Neural progenitor cell (in vitro differentiated cells): ENCODE measurements at regions not wholly inside any gene's neighbourhood (a gene's known extent, or its start where the extent isn't known, plus 50 kb on each side); places are given as distances from the start of the nearest gene placed in this dataset.

Experiments used
- DNase-seq: peaks from one replicate; pipeline ENCODE4 v3.0.0-alpha.2; 2016; ENCODE audit warnings: low spot score
- H2AFZ ChIP-seq: fragments of 200-600 bp; sonication (generic); replicated peaks from 2 replicates; pipeline ENCODE4 v1.6.1; 2016; ENCODE audit warnings: antibody characterized with exemption
- H3F3A ChIP-seq: fragments of 200-600 bp; sonication (generic); 2 replicates; pipeline ENCODE4 v1.6.1; 2016; ENCODE audit warnings: antibody characterized with exemption, low read depth
- H3K27ac ChIP-seq: fragments of 200-600 bp; sonication (generic); 2 replicates; pipeline ENCODE4 v1.5.1; 2016; ENCODE audit warnings: mild to moderate bottlenecking
- H3K27me3 ChIP-seq: fragments of 200-600 bp; sonication (generic); 2 replicates; pipeline ENCODE4 v1.6.1; 2016; ENCODE audit warnings: mild to moderate bottlenecking, moderate library complexity
- H3K36me3 ChIP-seq: fragments of 200-600 bp; sonication (generic); 2 replicates; pipeline ENCODE4 v1.5.1; 2016
- H3K4me1 ChIP-seq: fragments of 200-600 bp; sonication (generic); 2 replicates; pipeline ENCODE4 v1.6.1; 2016; ENCODE audit warnings: mixed run types
- H3K4me2 ChIP-seq: fragments of 200-600 bp; sonication (generic); 2 replicates; pipeline ENCODE4 v1.6.1; 2016
- H3K4me3 ChIP-seq: fragments of 200-600 bp; sonication (generic); 2 replicates; pipeline ENCODE4 v1.5.1; 2016
- H3K79me2 ChIP-seq: fragments of 200-600 bp; sonication (generic); 2 replicates; pipeline ENCODE4 v1.6.1; 2016; ENCODE audit warnings: low read depth
- H3K9ac ChIP-seq: fragments of 200-600 bp; sonication (generic); 2 replicates; pipeline ENCODE4 v1.6.1; 2016
- H3K9me3 ChIP-seq: fragments of 200-600 bp; sonication (generic); 2 replicates; pipeline ENCODE4 v1.5.1; 2016; ENCODE audit warnings: low read depth
- H4K20me1 ChIP-seq: fragments of 200-600 bp; sonication (generic); 2 replicates; pipeline ENCODE4 v1.6.1; 2016; ENCODE audit warnings: low read depth
- H3K27ac Mint-ChIP-seq: 3 replicates; pipeline ENCODE4 v1.8.0; 2021; ENCODE audit warnings: mixed read lengths
- H3K27me3 Mint-ChIP-seq: 2 replicates; pipeline ENCODE4 v1.8.0; 2022; ENCODE audit warnings: low read depth, mild to moderate bottlenecking, inconsistent platforms, moderate library complexity, mixed read lengths; ENCODE audit not compliant: insufficient read depth
- H3K36me3 Mint-ChIP-seq: 3 replicates; pipeline ENCODE4 v1.8.0; 2021; ENCODE audit warnings: mixed read lengths
- H3K4me1 Mint-ChIP-seq: 3 replicates; pipeline ENCODE4 v1.8.0; 2021; ENCODE audit warnings: mixed read lengths
- H3K4me3 Mint-ChIP-seq: 3 replicates; pipeline ENCODE4 v1.8.0; 2021; ENCODE audit warnings: mild to moderate bottlenecking, moderate library complexity, mixed read lengths
- H3K9me3 Mint-ChIP-seq: 3 replicates; pipeline ENCODE4 v1.8.0; 2020; ENCODE audit warnings: mixed read lengths
- CTCF ChIP-seq: fragments of 200-600 bp; sonication (generic); IDR thresholded peaks from 2 replicates; pipeline ENCODE4 v1.5.1; 2017; ENCODE audit warnings: antibody characterized with exemption, mild to moderate bottlenecking
- EZH2 ChIP-seq: fragments of 200-600 bp; sonication (generic); IDR thresholded peaks from 2 replicates; pipeline ENCODE4 v1.6.1; 2017; ENCODE audit warnings: antibody characterized with exemption, mild to moderate bottlenecking, moderate library complexity
- EZH2phosphoT487 ChIP-seq: fragments of 200-600 bp; sonication (generic); IDR thresholded peaks from 2 replicates; pipeline ENCODE4 v1.6.1; 2017; ENCODE audit warnings: antibody characterized with exemption

DNA sequence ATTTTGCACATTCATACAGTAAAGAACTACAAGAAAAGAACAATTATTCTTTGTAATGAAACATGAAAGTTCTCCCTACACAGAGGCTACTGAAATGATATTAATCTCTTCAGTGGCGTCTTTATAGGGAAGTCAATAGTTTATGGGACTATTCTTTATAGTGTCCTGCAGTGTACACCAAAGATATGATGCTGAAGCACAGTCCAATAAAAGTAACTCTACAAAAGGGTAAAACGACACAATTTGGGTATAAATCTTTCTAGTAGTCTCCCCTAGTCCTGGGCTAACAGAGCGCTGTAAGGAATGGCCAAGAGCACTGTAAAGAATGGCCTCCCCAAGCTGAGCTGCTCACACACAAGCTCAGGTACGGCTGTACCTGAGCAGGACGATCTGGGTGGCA is 101.1 kb upstream of the FUNDC1 start:
- H3K27ac ChIP-seq: no peak overlapping the region
- Mint-ChIP-seq H3K9me3 (peaks cover 2% of the 10 kb centered on the region), H3K4me1 (no peaks in the 10 kb centered on the region), H3K36me3 (no peaks in the 10 kb centered on the region), H3K4me3 (no peak overlapping the region), H3K27ac (no peak overlapping the region), H3K27me3 (peaks cover 4% of the 10 kb centered on the region)
- no peak overlapping the region for H3K4me2 ChIP-seq
- TF ChIP-seq EZH2phosphoT487 (no peak), CTCF (no peak), EZH2 (no peak)
- no peaks in the 10 kb centered on the region for H4K20me1 ChIP-seq
- H3K4me3 ChIP-seq: no peak overlapping the region
- H3K9me3 ChIP-seq: peaks cover 5% of the 10 kb centered on the region
- H3K27me3 ChIP-seq: no peaks in the 10 kb centered on the region
- no peaks in the 10 kb centered on the region for H3K79me2 ChIP-seq
- no peaks in the 10 kb centered on the region for H3F3A ChIP-seq
- no peak for DNase-seq
- H2AFZ ChIP-seq: no peak overlapping the region
- no peaks in the 10 kb centered on the region for H3K36me3 ChIP-seq
- no peaks in the 10 kb centered on the region for H3K4me1 ChIP-seq
- H3K9ac ChIP-seq: no peak overlapping the region

DNA sequence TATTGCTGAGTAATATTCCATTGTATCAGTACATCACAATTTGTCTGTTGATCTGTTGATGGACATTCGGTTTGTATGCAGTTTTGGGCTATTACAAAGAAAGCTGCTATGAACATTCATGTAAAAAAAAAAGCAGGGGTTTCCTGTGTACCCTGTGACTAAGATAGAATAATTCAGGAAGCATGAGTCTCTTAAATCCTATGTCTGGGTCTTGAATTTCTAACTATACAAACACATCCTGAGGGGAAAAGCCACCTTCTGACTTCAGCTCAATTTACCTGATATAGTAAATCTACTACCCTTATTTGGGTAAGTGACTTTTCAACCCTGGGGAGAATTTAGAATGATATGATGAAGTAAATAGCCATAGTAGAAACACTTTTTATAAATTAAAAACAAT is 94.6 kb upstream of the FUNDC1 start:
- Histone ChIP-seq H3K9me3 (peaks cover 5% of the 10 kb centered on the region), H3K9ac (no peak overlapping the region), H3K27me3 (no peaks in the 10 kb centered on the region), H3K4me1 (no peaks in the 10 kb centered on the region), H3K4me3 (no peak overlapping the region), H4K20me1 (no peaks in the 10 kb centered on the region), H3K36me3 (no peaks in the 10 kb centered on the region), H3K4me2 (no peak overlapping the region), H2AFZ (no peak overlapping the region), H3K27ac (no peak overlapping the region), H3K79me2 (no peaks in the 10 kb centered on the region), H3F3A (no peaks in the 10 kb centered on the region)
- DNase-seq: no peak
- Mint-ChIP-seq H3K4me3 (no peak overlapping the region), H3K9me3 (peaks cover 6% of the 10 kb centered on the region), H3K36me3 (no peaks in the 10 kb centered on the region), H3K4me1 (no peaks in the 10 kb centered on the region), H3K27me3 (peaks cover 4% of the 10 kb centered on the region), H3K27ac (no peak overlapping the region)
- TF ChIP-seq EZH2 (no peak), CTCF (no peak), EZH2phosphoT487 (no peak)

DNA sequence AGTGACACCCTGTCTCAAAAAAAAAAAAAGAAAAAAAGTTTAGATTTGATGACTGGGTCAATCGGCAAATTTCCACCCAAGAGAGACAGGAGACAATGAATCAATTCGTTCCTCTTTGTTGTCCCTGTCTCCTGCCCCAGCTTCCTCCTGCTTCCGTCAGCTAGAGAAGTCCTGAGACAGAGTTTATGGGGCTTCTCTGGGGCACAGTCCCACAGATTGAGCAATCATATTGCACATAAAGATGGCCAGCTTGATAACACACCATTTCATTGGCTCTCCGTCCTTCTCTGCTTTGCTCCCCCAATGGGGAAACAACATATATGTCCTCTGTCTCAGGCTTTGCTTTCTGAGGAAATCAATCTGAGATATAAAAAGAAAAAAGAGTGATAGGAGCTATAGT is 78.4 kb upstream of the FUNDC1 start:
- TF ChIP-seq CTCF: no peak
- TF ChIP-seq EZH2phosphoT487: no peak
- TF ChIP-seq EZH2: no peak
- H3K36me3 Mint-ChIP-seq: no peaks in the 10 kb centered on the region
- Histone ChIP-seq H3K9ac (no peak overlapping the region), H3K4me3 (no peak overlapping the region), H4K20me1 (no peaks in the 10 kb centered on the region), H3K4me1 (no peaks in the 10 kb centered on the region), H3K36me3 (no peaks in the 10 kb centered on the region), H3K9me3 (no peaks in the 10 kb centered on the region), H3K79me2 (no peaks in the 10 kb centered on the region), H3F3A (no peaks in the 10 kb centered on the region), H3K27me3 (no peaks in the 10 kb centered on the region), H3K4me2 (no peak overlapping the region), H2AFZ (no peak overlapping the region), H3K27ac (no peak overlapping the region)
- peaks cover 8% of the 10 kb centered on the region for H3K9me3 Mint-ChIP-seq
- peaks cover 2% of the 10 kb centered on the region for H3K27me3 Mint-ChIP-seq
- DNase-seq: no peak
- H3K27ac Mint-ChIP-seq: no peak overlapping the region
- H3K4me1 Mint-ChIP-seq: no peaks in the 10 kb centered on the region
- no peak overlapping the region for H3K4me3 Mint-ChIP-seq

DNA sequence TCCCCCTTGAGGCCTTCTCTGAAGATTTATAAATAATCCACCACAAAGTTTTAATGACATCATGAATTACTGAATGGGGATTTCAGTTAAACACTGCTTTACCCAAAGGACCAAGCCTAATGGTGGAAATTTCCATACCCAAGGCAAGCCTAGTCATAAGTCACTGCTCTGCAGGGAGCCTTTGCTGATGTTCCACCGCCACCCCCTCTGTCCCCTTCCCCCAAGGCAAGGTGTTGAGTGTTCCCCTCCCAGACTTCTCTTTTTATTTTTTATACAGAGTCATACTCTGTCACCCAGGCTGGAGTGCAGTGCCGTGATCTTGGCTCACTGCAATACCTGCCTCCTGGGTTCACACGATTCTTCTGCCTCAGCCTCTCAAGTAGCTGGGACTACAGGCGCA is 76.4 kb upstream of the FUNDC1 start:
- H3K27me3 Mint-ChIP-seq: peaks cover 5% of the 10 kb centered on the region
- no peaks in the 10 kb centered on the region for H4K20me1 ChIP-seq
- H3K4me2 ChIP-seq: no peak overlapping the region
- H3F3A ChIP-seq: no peaks in the 10 kb centered on the region
- no peaks in the 10 kb centered on the region for H3K4me1 Mint-ChIP-seq
- H3K36me3 ChIP-seq: no peaks in the 10 kb centered on the region
- no peaks in the 10 kb centered on the region for H3K36me3 Mint-ChIP-seq
- H3K27ac Mint-ChIP-seq: no peak overlapping the region
- no peaks in the 10 kb centered on the region for H3K4me1 ChIP-seq
- H2AFZ ChIP-seq: no peak overlapping the region
- H3K79me2 ChIP-seq: no peaks in the 10 kb centered on the region
- H3K27ac ChIP-seq: no peak overlapping the region
- no peak for DNase-seq
- no peak overlapping the region for H3K4me3 Mint-ChIP-seq
- peaks cover 8% of the 10 kb centered on the region for H3K9me3 Mint-ChIP-seq
- TF ChIP-seq EZH2: no peak
- TF ChIP-seq EZH2phosphoT487: no peak
- no peak for TF ChIP-seq CTCF
- H3K9me3 ChIP-seq: no peaks in the 10 kb centered on the region
- H3K9ac ChIP-seq: no peak overlapping the region
- no peaks in the 10 kb centered on the region for H3K27me3 ChIP-seq
- no peak overlapping the region for H3K4me3 ChIP-seq
